Activated B cell treated with CpG ODN at 0.5 μM for 24 hours (primary cell): ENCODE measurements at regions not wholly inside any gene's neighbourhood (a gene's known extent, or its start where the extent isn't known, plus 50 kb on each side); places are given as distances from the start of the nearest gene placed in this dataset.

Experiments used
- ATAC-seq: fragments of 200-7000 bp; cut with Tn5 transposase; one replicate; pipeline ENCODE4 v1.10.0; 2021; ENCODE audit warnings: low read depth, mild to moderate bottlenecking, moderate library complexity
- CTCF ChIA-PET: fragments of 350-600 bp; sonication (Branson Sonifier 250); formaldehyde crosslinking; loops from one replicate; lab custom pipeline; 2021; ENCODE audit warnings: antibody characterized with exemption; lab: Charles Lee
- POLR2A ChIA-PET: fragments of 350-600 bp; sonication (Branson Sonifier 250); formaldehyde crosslinking; loops from one replicate; lab custom pipeline; 2021; ENCODE audit warnings: antibody characterized with exemption; lab: Charles Lee
- DNase-seq: peaks from one replicate; pipeline ENCODE4 v3.0.0; 2022
- H3K27ac Mint-ChIP-seq: one replicate; pipeline ENCODE4 v1.8.0; 2020; ENCODE audit warnings: mixed read lengths
- H3K27me3 Mint-ChIP-seq: one replicate; pipeline ENCODE4 v1.8.0; 2021; ENCODE audit warnings: mixed read lengths
- H3K36me3 Mint-ChIP-seq: one replicate; pipeline ENCODE4 v1.8.0; 2021; ENCODE audit warnings: low read depth, mixed read lengths
- H3K4me1 Mint-ChIP-seq: one replicate; pipeline ENCODE4 v1.8.0; 2021; ENCODE audit warnings: mixed read lengths
- H3K4me3 Mint-ChIP-seq: one replicate; pipeline ENCODE4 v1.8.0; 2020; ENCODE audit warnings: mild to moderate bottlenecking, mixed read lengths
- H3K9me3 Mint-ChIP-seq: one replicate; pipeline ENCODE4 v1.8.0; 2020; ENCODE audit warnings: mixed read lengths
- intact Hi-C: fragments of 100-400 bp; cut with micrococcal nuclease; formaldehyde crosslinking; loops from one replicate; pipeline ENCODE4 v1.15.1; 2024
- TF ChIP-seq, protein P1 (sequence below): fragments of 200-600 bp; IDR thresholded peaks from one replicate; pipeline ENCODE4 v1.8.0; 2022; ENCODE audit warnings: antibody characterized with exemption, mild to moderate bottlenecking

DNA sequence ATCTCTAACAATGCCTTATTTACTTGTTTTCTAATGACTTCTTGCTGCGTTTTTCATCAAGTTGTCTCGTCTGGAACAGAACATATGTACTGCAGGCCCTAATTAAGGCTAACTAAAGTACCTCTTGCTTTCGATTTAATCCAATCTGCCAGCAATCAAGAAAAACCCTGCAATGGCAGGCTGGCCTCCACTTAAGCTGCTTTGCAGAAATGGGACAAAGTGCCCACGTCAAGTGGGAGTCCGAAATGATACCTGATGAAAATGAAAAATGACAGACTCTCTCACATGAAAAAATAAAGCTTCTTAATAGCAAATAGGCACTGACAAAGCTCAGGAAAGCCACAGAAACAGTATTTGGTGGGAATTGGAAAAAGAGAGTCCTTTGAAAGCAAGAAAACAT is 1454.7 kb downstream of the FAM181B start:
- H3K27ac Mint-ChIP-seq: no peak overlapping the region
- peaks cover 8% of the 10 kb centered on the region for H3K9me3 Mint-ChIP-seq
- no peaks in the 10 kb centered on the region for H3K27me3 Mint-ChIP-seq
- intact Hi-C loops: no loop called here
- no peak overlapping the region for H3K4me3 Mint-ChIP-seq
- TF ChIP-seq, protein P1, sequence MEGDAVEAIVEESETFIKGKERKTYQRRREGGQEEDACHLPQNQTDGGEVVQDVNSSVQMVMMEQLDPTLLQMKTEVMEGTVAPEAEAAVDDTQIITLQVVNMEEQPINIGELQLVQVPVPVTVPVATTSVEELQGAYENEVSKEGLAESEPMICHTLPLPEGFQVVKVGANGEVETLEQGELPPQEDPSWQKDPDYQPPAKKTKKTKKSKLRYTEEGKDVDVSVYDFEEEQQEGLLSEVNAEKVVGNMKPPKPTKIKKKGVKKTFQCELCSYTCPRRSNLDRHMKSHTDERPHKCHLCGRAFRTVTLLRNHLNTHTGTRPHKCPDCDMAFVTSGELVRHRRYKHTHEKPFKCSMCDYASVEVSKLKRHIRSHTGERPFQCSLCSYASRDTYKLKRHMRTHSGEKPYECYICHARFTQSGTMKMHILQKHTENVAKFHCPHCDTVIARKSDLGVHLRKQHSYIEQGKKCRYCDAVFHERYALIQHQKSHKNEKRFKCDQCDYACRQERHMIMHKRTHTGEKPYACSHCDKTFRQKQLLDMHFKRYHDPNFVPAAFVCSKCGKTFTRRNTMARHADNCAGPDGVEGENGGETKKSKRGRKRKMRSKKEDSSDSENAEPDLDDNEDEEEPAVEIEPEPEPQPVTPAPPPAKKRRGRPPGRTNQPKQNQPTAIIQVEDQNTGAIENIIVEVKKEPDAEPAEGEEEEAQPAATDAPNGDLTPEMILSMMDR: no peak
- ChIA-PET POLR2A (no interaction called here), CTCF (no interaction called here)
- no peak for DNase-seq
- H3K4me1 Mint-ChIP-seq: no peaks in the 10 kb centered on the region
- ATAC-seq: no peak
- H3K36me3 Mint-ChIP-seq: no peaks in the 10 kb centered on the region

DNA sequence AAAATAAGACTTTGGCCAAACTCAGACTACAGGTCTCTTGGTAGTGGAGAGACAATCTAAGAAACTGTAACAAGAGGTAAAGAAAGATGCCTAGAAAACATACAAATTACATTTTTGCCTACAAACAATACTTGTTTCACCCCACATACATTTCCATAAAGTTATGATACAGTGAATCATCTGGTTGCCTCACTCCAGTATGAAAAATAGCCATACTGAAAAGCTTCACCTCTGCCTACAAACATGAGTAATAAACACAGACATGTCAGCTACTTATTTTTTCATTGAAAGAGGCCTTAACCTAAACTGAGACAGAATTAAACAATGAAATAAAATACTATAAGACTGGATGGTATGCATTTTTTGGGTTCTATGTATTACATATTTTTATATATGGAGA is 1463.0 kb downstream of the FAM181B start:
- Mint-ChIP-seq H3K36me3 (no peaks in the 10 kb centered on the region), H3K4me1 (no peaks in the 10 kb centered on the region), H3K27ac (no peak overlapping the region), H3K4me3 (no peak overlapping the region), H3K27me3 (no peaks in the 10 kb centered on the region), H3K9me3 (no peaks in the 10 kb centered on the region)
- TF ChIP-seq, protein P1: no peak
- ChIA-PET CTCF (no interaction called here), POLR2A (no interaction called here)
- no peak for ATAC-seq
- intact Hi-C loops: no loop called here
- DNase-seq: no peak

DNA sequence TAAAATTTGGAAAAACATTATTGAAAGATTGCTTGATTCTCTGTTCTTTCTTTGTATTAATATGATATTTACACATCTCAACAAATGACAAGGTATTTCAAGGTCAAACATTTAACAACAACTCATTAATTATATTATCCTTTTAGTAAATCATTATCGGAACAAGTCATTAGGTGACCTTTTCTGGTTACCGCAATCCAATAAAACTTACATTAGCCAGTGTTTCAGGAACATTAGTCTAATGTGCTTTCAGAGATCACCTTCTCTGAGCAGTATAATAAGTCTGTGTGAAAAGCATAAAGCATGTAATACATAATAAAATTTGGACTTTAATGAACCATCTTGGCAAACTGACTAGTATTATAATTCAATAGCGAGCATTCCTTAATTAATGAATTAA is 1466.4 kb downstream of the FAM181B start:
- Mint-ChIP-seq H3K9me3 (no peaks in the 10 kb centered on the region), H3K27me3 (no peaks in the 10 kb centered on the region), H3K27ac (no peak overlapping the region), H3K4me1 (no peaks in the 10 kb centered on the region), H3K4me3 (no peak overlapping the region), H3K36me3 (no peaks in the 10 kb centered on the region)
- ATAC-seq (no peak), DNase-seq (no peak)
- intact Hi-C loops: no loop called here
- TF ChIP-seq, protein P1: no peak
- ChIA-PET CTCF (no interaction called here), POLR2A (no interaction called here)

DNA sequence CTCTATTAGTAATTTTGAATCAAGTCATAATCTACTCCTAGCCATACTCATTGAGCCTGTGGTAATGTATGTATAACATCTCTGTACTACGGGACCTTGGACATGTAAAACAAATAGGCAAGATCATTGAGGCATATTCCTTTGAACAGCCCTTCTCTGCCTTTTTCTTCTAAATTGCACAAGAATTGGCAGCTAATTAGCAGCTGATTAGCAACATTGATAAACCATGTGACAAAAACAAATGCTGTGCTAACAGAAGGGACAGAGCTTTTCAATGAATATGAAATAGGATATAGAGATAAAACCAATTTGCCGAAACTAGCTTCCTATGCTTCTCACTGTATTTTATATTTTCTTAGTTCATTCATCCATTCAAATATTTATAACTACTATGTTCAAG is 1474.2 kb downstream of the FAM181B start:
- H3K27me3 Mint-ChIP-seq: no peaks in the 10 kb centered on the region
- DNase-seq (no peak), ATAC-seq (no peak)
- POLR2A ChIA-PET: no interaction called here
- TF ChIP-seq, protein P1: no peak
- CTCF ChIA-PET: no interaction called here
- H3K4me1 Mint-ChIP-seq: no peaks in the 10 kb centered on the region
- H3K4me3 Mint-ChIP-seq: no peak overlapping the region
- H3K9me3 Mint-ChIP-seq: peaks cover 2% of the 10 kb centered on the region
- no peak overlapping the region for H3K27ac Mint-ChIP-seq
- no peaks in the 10 kb centered on the region for H3K36me3 Mint-ChIP-seq
- intact Hi-C loops: no loop called here

DNA sequence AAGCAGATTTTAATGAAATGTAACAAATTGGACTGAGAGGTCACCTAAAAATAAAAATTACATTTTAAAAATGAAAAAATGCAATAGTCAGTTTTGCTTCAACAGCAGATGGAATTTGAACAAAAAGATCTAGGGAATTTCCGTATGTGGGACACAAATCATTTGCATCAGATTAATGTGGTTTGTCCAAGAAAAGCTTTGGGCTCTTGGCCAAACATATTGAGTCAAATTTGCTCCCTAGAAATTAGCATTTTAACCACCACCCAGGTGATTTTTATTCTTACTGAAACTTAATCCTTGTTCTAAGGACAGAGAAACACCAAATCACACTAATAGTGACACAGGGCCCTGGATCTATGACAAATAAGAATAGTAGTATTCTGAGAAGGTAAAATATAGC is 1477.8 kb downstream of the FAM181B start:
- Mint-ChIP-seq H3K27me3 (no peaks in the 10 kb centered on the region), H3K4me3 (no peak overlapping the region), H3K4me1 (no peaks in the 10 kb centered on the region), H3K9me3 (peaks cover 2% of the 10 kb centered on the region), H3K36me3 (no peaks in the 10 kb centered on the region), H3K27ac (no peak overlapping the region)
- no peak for ATAC-seq
- CTCF ChIA-PET: no interaction called here
- TF ChIP-seq, protein P1: no peak
- intact Hi-C loops: no loop called here
- POLR2A ChIA-PET: no interaction called here
- DNase-seq: no peak
